ENCODE measurements at regions not wholly inside any gene's neighbourhood (a gene's known extent, or its start where the extent isn't known, plus 50 kb on each side); places are given as distances from the start of the nearest gene placed in this dataset.

DNA sequence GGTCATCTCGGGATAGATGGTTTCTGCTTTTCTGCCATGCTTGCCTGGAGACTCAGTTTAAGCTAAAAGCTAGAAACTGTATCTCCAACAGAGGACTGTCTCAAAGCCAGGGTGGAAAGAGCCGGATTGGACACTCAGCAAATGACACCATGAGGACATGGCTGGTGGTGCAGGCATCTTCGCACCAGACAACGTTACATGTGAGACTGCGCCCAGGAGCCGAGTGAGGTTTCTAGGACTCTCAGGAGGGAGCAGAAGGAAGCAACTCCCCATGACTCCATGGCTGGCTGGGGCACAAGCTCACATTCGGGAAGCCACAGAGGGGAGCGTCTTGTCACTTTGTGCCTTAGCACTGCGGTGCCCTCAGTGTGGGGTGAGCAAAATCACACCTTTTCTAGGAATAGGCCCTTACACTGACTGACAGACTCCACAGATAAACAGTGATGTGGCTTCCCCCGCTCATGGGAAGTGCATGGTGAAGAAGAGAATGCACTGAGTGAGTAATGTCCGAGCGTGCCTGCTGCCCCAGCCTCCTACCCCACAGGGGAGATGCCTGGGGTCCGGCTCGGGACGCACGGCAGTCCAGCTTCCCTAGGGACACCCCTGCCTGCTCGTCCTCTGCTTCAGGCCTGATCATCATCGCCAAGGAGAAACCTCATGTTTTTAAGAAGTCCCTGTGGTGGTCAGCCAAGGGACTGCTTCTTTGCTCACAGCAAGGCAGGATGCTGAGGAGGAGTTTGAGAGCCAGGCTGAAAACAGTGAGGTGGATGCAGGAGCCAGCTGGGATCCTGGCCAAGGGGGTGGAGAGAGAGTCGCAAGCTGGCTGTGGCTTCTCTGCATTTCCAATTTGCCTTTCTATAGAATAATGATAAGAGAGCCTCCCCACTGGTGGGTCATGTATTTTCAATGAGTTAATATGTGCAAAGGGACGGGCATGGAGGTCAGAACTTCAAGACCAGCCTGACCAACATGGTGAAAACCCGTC lies 52.2 kb upstream of the FXYD4 start:
- Histone ChIP-seq H2AFZ (ENCODE audit: low read depth, low read length, poor library complexity, severe bottlenecking) (no peak overlapping the region), H4K20me1 (ENCODE audit: insufficient read depth) (no peaks in the 10 kb centered on the region), H3K27ac (ENCODE audit: low read depth, low read length) (no peak overlapping the region), H3K27me3 (ENCODE audit: insufficient read depth, low read length) (no peaks in the 10 kb centered on the region), H3K4me1 (ENCODE audit: control insufficient read depth in 1 of 2, insufficient read depth in 2 of 2, low read length in 2 of 2) (peaks cover 0 to 18% of the 10 kb centered on the region in 2 experiments; a peak in 2 of 4 replicates), H3K9ac (ENCODE audit: low read length) (no peak overlapping the region), H3K79me2 (ENCODE audit: insufficient read depth, low read length) (no peaks in the 10 kb centered on the region), H3K9me2 (ENCODE audit: insufficient read depth) (no peaks in the 10 kb centered on the region), H3K4me2 (ENCODE audit: low read length) (no peak overlapping the region), H3K4me3 (replicated peaks in 1 of 2; ENCODE audit: low read depth in 1 of 2, low read length in 2 of 2) (no peak overlapping the region), H3K9me3 (ENCODE audit: control insufficient read depth in 1 of 2, insufficient read depth in 1 of 2, low read depth in 1 of 2, low read length in 2 of 2) (no peaks in the 10 kb centered on the region), H3K36me3 (ENCODE audit: control insufficient read depth in 1 of 2, insufficient read depth in 2 of 2, low read length in 2 of 2) (no peaks in the 10 kb centered on the region)
- ChIA-PET RAD21 (ENCODE audit: low non-redundant PET in 1 of 2, low total read pairs in 2 of 2, uncharacterized antibody in 2 of 2, unreplicated experiment in 2 of 2) (no interaction called here), CTCF (interaction anchor here (1.1 kb wide), 1 partner anchor 26 kb away, joined by 3 read pairs; no protein-coding TSS in a partner anchor), POLR2A (interaction anchor here (1.2 kb wide), 1 partner anchor 680 kb away, joined by 3 read pairs; no protein-coding TSS in a partner anchor)
- ATAC-seq = 0 out of 2 replicates have a peak, but pooled peaks have one; percentile 39
- TF ChIP-seq, protein P1, sequence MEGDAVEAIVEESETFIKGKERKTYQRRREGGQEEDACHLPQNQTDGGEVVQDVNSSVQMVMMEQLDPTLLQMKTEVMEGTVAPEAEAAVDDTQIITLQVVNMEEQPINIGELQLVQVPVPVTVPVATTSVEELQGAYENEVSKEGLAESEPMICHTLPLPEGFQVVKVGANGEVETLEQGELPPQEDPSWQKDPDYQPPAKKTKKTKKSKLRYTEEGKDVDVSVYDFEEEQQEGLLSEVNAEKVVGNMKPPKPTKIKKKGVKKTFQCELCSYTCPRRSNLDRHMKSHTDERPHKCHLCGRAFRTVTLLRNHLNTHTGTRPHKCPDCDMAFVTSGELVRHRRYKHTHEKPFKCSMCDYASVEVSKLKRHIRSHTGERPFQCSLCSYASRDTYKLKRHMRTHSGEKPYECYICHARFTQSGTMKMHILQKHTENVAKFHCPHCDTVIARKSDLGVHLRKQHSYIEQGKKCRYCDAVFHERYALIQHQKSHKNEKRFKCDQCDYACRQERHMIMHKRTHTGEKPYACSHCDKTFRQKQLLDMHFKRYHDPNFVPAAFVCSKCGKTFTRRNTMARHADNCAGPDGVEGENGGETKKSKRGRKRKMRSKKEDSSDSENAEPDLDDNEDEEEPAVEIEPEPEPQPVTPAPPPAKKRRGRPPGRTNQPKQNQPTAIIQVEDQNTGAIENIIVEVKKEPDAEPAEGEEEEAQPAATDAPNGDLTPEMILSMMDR (IDR thresholded peaks at IDR 0.05 in 2 of 3, conservative IDR thresholded peaks at IDR 0.05 in 1 of 3; ENCODE audit: borderline replicate concordance in 1 of 3, insufficient read depth in 1 of 3, low read depth in 2 of 3, low read length in 2 of 3) = 0 out of 6 replicates have a peak, but pooled peaks of 1 of the 3 experiments have one; percentile 8
- no peak for TF ChIP-seq SRF (IDR thresholded peaks at IDR 0.05; ENCODE audit: low read depth)
- BruUV-seq (replicated peaks) = no TSS peak
- no peak for DNase-seq (ENCODE audit: low read depth, low spot score)
- intact Hi-C loops (cut with micrococcal nuclease) = no loop called here

GRCh38 chr10:43318456-43318855 lies 51.6 kb upstream of the RASGEF1A start:
- ChIA-PET CTCF (no interaction called here), POLR2A (interaction anchor here (1.2 kb wide), 1 partner anchor 680 kb away, joined by 3 read pairs; no protein-coding TSS in a partner anchor), RAD21 (ENCODE audit: low non-redundant PET in 1 of 2, low total read pairs in 2 of 2, uncharacterized antibody in 2 of 2, unreplicated experiment in 2 of 2) (no interaction called here)
- no TSS peak for BruUV-seq (replicated peaks)
- no peak overlapping the region for H3K4me2 ChIP-seq (ENCODE audit: low read length)
- no peaks in the 10 kb centered on the region for H3K36me3 ChIP-seq (ENCODE audit: control insufficient read depth in 1 of 2, insufficient read depth in 2 of 2, low read length in 2 of 2)
- peaks cover 0 to 18% of the 10 kb centered on the region in 2 experiments; a peak in 2 of 4 replicates for H3K4me1 ChIP-seq (ENCODE audit: control insufficient read depth in 1 of 2, insufficient read depth in 2 of 2, low read length in 2 of 2)
- H3K79me2 ChIP-seq (ENCODE audit: insufficient read depth, low read length) = no peaks in the 10 kb centered on the region
- no peak for ATAC-seq
- H4K20me1 ChIP-seq (ENCODE audit: insufficient read depth) = no peaks in the 10 kb centered on the region
- no peak overlapping the region for H3K27ac ChIP-seq (ENCODE audit: low read depth, low read length)
- no peak overlapping the region for H2AFZ ChIP-seq (ENCODE audit: low read depth, low read length, poor library complexity, severe bottlenecking)
- intact Hi-C loops (cut with micrococcal nuclease) = no loop called here
- H3K9ac ChIP-seq (ENCODE audit: low read length) = no peak overlapping the region
- H3K27me3 ChIP-seq (ENCODE audit: insufficient read depth, low read length) = no peaks in the 10 kb centered on the region
- no peaks in the 10 kb centered on the region for H3K9me2 ChIP-seq (ENCODE audit: insufficient read depth)
- H3K4me3 ChIP-seq (replicated peaks in 1 of 2; ENCODE audit: low read depth in 1 of 2, low read length in 2 of 2) = no peak overlapping the region
- no peak for DNase-seq (ENCODE audit: low read depth, low spot score)
- no peaks in the 10 kb centered on the region for H3K9me3 ChIP-seq (ENCODE audit: control insufficient read depth in 1 of 2, insufficient read depth in 1 of 2, low read depth in 1 of 2, low read length in 2 of 2)
- TF ChIP-seq, protein P2, sequence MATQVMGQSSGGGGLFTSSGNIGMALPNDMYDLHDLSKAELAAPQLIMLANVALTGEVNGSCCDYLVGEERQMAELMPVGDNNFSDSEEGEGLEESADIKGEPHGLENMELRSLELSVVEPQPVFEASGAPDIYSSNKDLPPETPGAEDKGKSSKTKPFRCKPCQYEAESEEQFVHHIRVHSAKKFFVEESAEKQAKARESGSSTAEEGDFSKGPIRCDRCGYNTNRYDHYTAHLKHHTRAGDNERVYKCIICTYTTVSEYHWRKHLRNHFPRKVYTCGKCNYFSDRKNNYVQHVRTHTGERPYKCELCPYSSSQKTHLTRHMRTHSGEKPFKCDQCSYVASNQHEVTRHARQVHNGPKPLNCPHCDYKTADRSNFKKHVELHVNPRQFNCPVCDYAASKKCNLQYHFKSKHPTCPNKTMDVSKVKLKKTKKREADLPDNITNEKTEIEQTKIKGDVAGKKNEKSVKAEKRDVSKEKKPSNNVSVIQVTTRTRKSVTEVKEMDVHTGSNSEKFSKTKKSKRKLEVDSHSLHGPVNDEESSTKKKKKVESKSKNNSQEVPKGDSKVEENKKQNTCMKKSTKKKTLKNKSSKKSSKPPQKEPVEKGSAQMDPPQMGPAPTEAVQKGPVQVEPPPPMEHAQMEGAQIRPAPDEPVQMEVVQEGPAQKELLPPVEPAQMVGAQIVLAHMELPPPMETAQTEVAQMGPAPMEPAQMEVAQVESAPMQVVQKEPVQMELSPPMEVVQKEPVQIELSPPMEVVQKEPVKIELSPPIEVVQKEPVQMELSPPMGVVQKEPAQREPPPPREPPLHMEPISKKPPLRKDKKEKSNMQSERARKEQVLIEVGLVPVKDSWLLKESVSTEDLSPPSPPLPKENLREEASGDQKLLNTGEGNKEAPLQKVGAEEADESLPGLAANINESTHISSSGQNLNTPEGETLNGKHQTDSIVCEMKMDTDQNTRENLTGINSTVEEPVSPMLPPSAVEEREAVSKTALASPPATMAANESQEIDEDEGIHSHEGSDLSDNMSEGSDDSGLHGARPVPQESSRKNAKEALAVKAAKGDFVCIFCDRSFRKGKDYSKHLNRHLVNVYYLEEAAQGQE (IDR thresholded peaks at IDR 0.05; ENCODE audit: low read depth) = no peak
- TF ChIP-seq POLR2A (IDR thresholded peaks at IDR 0.05; ENCODE audit: borderline replicate concordance, extremely low read depth, insufficient read depth, insufficient read length) (no peak), MAX (IDR thresholded peaks at IDR 0.05) (no peak), EZH2phosphoT487 (IDR thresholded peaks at IDR 0.05; ENCODE audit: borderline replicate concordance) (no peak), SRF (IDR thresholded peaks at IDR 0.05; ENCODE audit: low read depth) (no peak), ELF1 (IDR thresholded peaks at IDR 0.05; ENCODE audit: borderline replicate concordance, low read depth) (no peak), YY1 (IDR thresholded peaks at IDR 0.05; ENCODE audit: extremely low read depth, insufficient replicate concordance, low read depth, low read length) (no peak)

Data from HCT116 (cell line).